GM13976 (cell line): ENCODE measurements at regions not wholly inside any gene's neighbourhood (a gene's known extent, or its start where the extent isn't known, plus 50 kb on each side); places are given as distances from the start of the nearest gene placed in this dataset.

Experiments
- DNase-seq: peaks from one replicate; pipeline ENCODE4 v3.0.0; 2012; ENCODE audit warnings: low spot score
- CTCF ChIP-seq: IDR thresholded peaks from 2 replicates; pipeline ENCODE4 v1.5.1; 2012; ENCODE audit warnings: borderline replicate concordance, mild to moderate bottlenecking; ENCODE audit not compliant: insufficient read depth; ENCODE audit errors: extremely low read depth, missing control alignments, control extremely low read depth
- in situ Hi-C: fragments of 300-500 bp; cut with MboI; formaldehyde crosslinking; loops from one replicate; pipeline ENCODE4 v1.12.0; 2022; ENCODE audit warnings: low sequenced_read_pairs, mixed read lengths, inconsistent platforms; ENCODE audit not compliant: unreplicated experiment

- in situ Hi-C loops: no loop called here
- TF ChIP-seq CTCF: no peak
- DNase-seq: no peak
Observed at GRCh38 chr9:89985068-89985467, 380.3 kb downstream of the GADD45G start.

- TF ChIP-seq CTCF: no peak
- no peak for DNase-seq
- in situ Hi-C loops: no loop called here
Observed at GRCh38 chr9:89986190-89986589, 381.4 kb downstream of the GADD45G start.

- TF ChIP-seq CTCF: no peak
- no peak for DNase-seq
- in situ Hi-C loops: no loop called here
Observed at GRCh38 chr9:89988458-89988857, 383.6 kb downstream of the GADD45G start.

- no peak for TF ChIP-seq CTCF
Observed at GRCh38 chr9:89991204-89991790, 386.5 kb downstream of the GADD45G start.

GRCh38 chr9:89992326-89993198 lies 387.8 kb downstream of the GADD45G start:
- TF ChIP-seq CTCF: no peak
- in situ Hi-C loops: no loop called here
- DNase-seq: no peak

More at GRCh38 chr9:89991204-89991790, 386.5 kb downstream of the GADD45G start:
- in situ Hi-C loops: no loop called here
- DNase-seq: no peak

GRCh38 chr9:89993678-89994630 lies 389.1 kb downstream of the GADD45G start:
- no peak for DNase-seq
- in situ Hi-C loops: no loop called here
- TF ChIP-seq CTCF: no peak
